HG03342 (cell line): ENCODE measurements at regions not wholly inside any gene's neighbourhood (a gene's known extent, or its start where the extent isn't known, plus 50 kb on each side); places are given as distances from the start of the nearest gene placed in this dataset.
"Not testable (repeated sequence)": the region's sequence is repeated elsewhere in the genome, so short reads cannot be mapped to it uniquely, and the experiment has no call there.

Source experiments
- ATAC-seq: cut with Tn5 transposase; IDR thresholded peaks from one replicate; pipeline ENCODE4 v1.9.1; 2021; ENCODE audit warnings: mild to moderate bottlenecking, moderate library complexity; ENCODE audit not compliant: unreplicated experiment

GRCh38 chr13:73656863-73657262, 477.3 kb downstream of the KLF12 start:
- no peak for ATAC-seq

GRCh38 chr13:73653688-73654087, 480.5 kb downstream of the KLF12 start:
- no peak for ATAC-seq

GRCh38 chr13:73647417-73647816, 486.8 kb downstream of the KLF12 start:
- ATAC-seq: no peak

GRCh38 chr13:73640476-73641179, 493.6 kb downstream of the KLF12 start:
- ATAC-seq: not testable (repeated sequence)

- ATAC-seq: no peak
Measured at GRCh38 chr13:73635166-73635787, 498.9 kb downstream of the KLF12 start.

- ATAC-seq: no peak
Measured at GRCh38 chr13:73633817-73634460, 500.3 kb downstream of the KLF12 start.

- ATAC-seq: no peak
Measured at GRCh38 chr13:73631411-73631810, 502.8 kb downstream of the KLF12 start.

GRCh38 chr13:73625562-73626339, 508.5 kb downstream of the KLF12 start:
- no peak for ATAC-seq

GRCh38 chr13:73623281-73623680, 510.9 kb downstream of the KLF12 start:
- no peak for ATAC-seq

- no peak for ATAC-seq
Measured at GRCh38 chr13:73622381-73622780, 511.8 kb downstream of the KLF12 start.

GRCh38 chr13:73618275-73618865, 515.8 kb downstream of the KLF12 start:
- no peak for ATAC-seq

- ATAC-seq: no peak
Measured at GRCh38 chr13:73616861-73617260, 517.3 kb downstream of the KLF12 start.

GRCh38 chr13:73610799-73611592, 523.2 kb downstream of the KLF12 start:
- ATAC-seq: no peak

GRCh38 chr13:73608711-73609485, 525.3 kb downstream of the KLF12 start:
- ATAC-seq: no peak

GRCh38 chr13:73608157-73608516, 526.1 kb downstream of the KLF12 start:
- ATAC-seq: no peak

GRCh38 chr13:73607489-73608156, 526.6 kb downstream of the KLF12 start:
- no peak for ATAC-seq

GRCh38 chr13:73603646-73604045, 530.6 kb downstream of the KLF12 start:
- ATAC-seq: no peak

GRCh38 chr13:73602295-73602694, 531.9 kb downstream of the KLF12 start:
- no peak for ATAC-seq

GRCh38 chr13:73601708-73602107, 532.5 kb downstream of the KLF12 start:
- ATAC-seq: no peak
